ENCODE measurements at regions not wholly inside any gene's neighbourhood (a gene's known extent, or its start where the extent isn't known, plus 50 kb on each side); places are given as distances from the start of the nearest gene placed in this dataset.
A peak's percentile ranks its signal among the peaks of the same experiment; 100 is the strongest.

DNA sequence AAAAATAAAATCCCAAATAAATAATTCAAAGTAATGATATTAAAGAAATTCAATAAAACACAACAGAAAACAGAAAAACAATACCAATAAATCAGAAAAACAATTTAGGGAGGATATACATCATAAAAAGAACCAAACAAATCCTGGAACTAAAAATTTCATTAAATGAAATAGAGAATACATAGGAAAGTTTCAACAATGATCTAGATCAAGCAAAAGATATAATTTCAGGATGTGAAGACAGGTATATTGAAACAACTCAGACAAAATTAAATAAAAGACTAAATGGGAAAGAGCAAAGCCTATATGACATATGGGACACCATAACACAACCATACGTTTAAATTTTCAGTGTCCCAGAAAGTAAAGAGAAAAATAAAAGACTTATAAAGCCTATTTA, 85.1 kb upstream of the GHR start:
- H3K4me1 ChIP-seq: no peaks in the 10 kb centered on the region
- H3K9me3 ChIP-seq: peaks cover 0 to 30% (median 0%) of the 10 kb centered on the region in 3 donors
- no peaks in the 10 kb centered on the region for H3K27me3 ChIP-seq
- H3K36me3 ChIP-seq: no peaks in the 10 kb centered on the region
- no peak overlapping the region for H3K4me3 ChIP-seq
- ATAC-seq: no peak
- H3K27ac ChIP-seq: no peak overlapping the region
- 78 to 92% methylated on average over 1 of the region's 1 CpG for WGBS, 2 donors (ENCODE audit: low coverage in 1 of 2)
- TF ChIP-seq POLR2A (IDR thresholded peaks at IDR 0.05): no peak
- no peak for TF ChIP-seq POLR2AphosphoS5 (IDR thresholded peaks at IDR 0.05)
- TF ChIP-seq EP300 (IDR thresholded peaks at IDR 0.05): no peak
- TF ChIP-seq, protein P1, sequence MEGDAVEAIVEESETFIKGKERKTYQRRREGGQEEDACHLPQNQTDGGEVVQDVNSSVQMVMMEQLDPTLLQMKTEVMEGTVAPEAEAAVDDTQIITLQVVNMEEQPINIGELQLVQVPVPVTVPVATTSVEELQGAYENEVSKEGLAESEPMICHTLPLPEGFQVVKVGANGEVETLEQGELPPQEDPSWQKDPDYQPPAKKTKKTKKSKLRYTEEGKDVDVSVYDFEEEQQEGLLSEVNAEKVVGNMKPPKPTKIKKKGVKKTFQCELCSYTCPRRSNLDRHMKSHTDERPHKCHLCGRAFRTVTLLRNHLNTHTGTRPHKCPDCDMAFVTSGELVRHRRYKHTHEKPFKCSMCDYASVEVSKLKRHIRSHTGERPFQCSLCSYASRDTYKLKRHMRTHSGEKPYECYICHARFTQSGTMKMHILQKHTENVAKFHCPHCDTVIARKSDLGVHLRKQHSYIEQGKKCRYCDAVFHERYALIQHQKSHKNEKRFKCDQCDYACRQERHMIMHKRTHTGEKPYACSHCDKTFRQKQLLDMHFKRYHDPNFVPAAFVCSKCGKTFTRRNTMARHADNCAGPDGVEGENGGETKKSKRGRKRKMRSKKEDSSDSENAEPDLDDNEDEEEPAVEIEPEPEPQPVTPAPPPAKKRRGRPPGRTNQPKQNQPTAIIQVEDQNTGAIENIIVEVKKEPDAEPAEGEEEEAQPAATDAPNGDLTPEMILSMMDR (IDR thresholded peaks at IDR 0.05): no peak

DNA sequence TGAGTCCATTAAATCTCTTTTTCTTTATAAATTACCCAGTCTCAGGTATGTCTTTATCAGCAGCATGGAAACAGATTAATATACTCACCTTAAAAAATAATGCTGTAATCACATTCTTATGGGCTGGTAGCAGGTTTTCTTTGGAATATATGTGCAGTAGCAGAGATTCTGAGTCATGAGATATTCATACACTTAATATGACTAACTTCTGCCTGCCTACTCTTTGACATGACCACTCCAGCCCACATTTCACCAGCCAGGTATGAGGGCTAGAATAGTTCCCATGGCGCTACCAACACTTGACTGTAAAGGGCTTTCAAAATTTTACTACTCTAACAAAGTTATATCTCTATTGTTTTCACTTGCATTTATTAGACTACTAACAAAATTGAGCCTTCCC, 74.1 kb upstream of the GHR start:
- Histone ChIP-seq H3K9me3 (no peaks in the 10 kb centered on the region), H3K36me3 (no peaks in the 10 kb centered on the region), H3K4me1 (no peaks in the 10 kb centered on the region), H3K27ac (no peak overlapping the region), H3K27me3 (no peaks in the 10 kb centered on the region), H3K4me3 (no peak overlapping the region)
- WGBS, 2 donors (ENCODE audit: low coverage in 1 of 2): 40 to 91% methylated on average over 1 of the region's 1 CpG
- TF ChIP-seq EP300 (IDR thresholded peaks at IDR 0.05) (no peak), POLR2AphosphoS5 (IDR thresholded peaks at IDR 0.05) (no peak), POLR2A (IDR thresholded peaks at IDR 0.05) (no peak)
- TF ChIP-seq, protein P1 (IDR thresholded peaks at IDR 0.05): no peak
- no peak for ATAC-seq

DNA sequence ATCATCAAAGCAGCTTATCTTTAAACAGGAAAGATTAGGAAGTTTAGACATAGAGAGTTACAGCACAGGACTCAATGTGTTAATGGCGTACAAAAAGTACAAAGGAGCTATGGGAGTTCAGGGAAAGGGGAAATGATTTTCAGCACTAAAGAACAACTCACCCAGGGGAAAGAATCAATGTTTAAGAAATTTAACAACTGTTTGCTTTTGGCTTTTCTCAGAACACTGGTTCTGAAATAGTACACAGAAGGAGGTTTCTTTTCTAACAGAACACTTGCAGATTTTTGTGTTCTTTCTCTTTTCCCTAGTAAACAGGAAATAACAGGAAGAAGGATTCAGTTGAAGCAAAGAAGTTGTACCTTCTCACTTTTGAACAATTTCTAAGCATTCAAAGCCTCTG, 71.3 kb upstream of the GHR start:
- TF ChIP-seq POLR2A (IDR thresholded peaks at IDR 0.05) (no peak), EP300 (IDR thresholded peaks at IDR 0.05) (no peak), POLR2AphosphoS5 (IDR thresholded peaks at IDR 0.05) (no peak)
- TF ChIP-seq, protein P1 (IDR thresholded peaks at IDR 0.05): no peak
- H3K4me1 ChIP-seq: no peaks in the 10 kb centered on the region
- 57 to 76% methylated on average over 1 of the region's 1 CpG for WGBS, 2 donors (ENCODE audit: low coverage in 1 of 2)
- H3K36me3 ChIP-seq: no peaks in the 10 kb centered on the region
- no peak overlapping the region for H3K27ac ChIP-seq
- no peak overlapping the region for H3K4me3 ChIP-seq
- no peaks in the 10 kb centered on the region for H3K9me3 ChIP-seq
- no peak for ATAC-seq
- H3K27me3 ChIP-seq: no peaks in the 10 kb centered on the region

DNA sequence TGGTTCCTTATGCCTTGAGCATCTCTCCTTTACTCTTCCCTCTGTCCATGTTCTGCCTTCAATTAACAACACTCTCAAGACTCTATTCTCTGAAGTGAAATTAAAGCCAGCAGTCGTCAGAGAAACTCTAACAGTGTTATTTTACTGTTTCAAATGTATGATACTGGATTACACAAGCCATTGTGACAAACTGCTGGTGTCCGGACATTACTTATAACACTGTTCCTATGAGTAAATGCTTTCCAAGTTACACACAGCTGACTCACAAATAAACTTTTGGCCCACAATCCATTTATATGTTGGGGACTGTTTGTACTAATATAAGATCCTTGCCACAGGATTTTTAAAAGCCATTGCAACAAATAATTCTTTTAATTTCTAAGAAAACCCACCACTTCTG, 63.2 kb upstream of the GHR start:
- H3K4me3 ChIP-seq: no peak overlapping the region
- no peak overlapping the region for H3K27ac ChIP-seq
- H3K4me1 ChIP-seq: no peaks in the 10 kb centered on the region
- 16 to 35% methylated on average over 2 of the region's 2 CpGs for WGBS, 2 donors (ENCODE audit: low coverage in 1 of 2)
- TF ChIP-seq POLR2A (IDR thresholded peaks at IDR 0.05): no peak
- TF ChIP-seq, protein P1 (IDR thresholded peaks at IDR 0.05): no peak
- TF ChIP-seq POLR2AphosphoS5 (IDR thresholded peaks at IDR 0.05): peak; percentile 62
- TF ChIP-seq EP300 (IDR thresholded peaks at IDR 0.05): no peak
- H3K36me3 ChIP-seq: no peaks in the 10 kb centered on the region
- no peaks in the 10 kb centered on the region for H3K9me3 ChIP-seq
- ATAC-seq: peak; percentile 68
- no peaks in the 10 kb centered on the region for H3K27me3 ChIP-seq

DNA sequence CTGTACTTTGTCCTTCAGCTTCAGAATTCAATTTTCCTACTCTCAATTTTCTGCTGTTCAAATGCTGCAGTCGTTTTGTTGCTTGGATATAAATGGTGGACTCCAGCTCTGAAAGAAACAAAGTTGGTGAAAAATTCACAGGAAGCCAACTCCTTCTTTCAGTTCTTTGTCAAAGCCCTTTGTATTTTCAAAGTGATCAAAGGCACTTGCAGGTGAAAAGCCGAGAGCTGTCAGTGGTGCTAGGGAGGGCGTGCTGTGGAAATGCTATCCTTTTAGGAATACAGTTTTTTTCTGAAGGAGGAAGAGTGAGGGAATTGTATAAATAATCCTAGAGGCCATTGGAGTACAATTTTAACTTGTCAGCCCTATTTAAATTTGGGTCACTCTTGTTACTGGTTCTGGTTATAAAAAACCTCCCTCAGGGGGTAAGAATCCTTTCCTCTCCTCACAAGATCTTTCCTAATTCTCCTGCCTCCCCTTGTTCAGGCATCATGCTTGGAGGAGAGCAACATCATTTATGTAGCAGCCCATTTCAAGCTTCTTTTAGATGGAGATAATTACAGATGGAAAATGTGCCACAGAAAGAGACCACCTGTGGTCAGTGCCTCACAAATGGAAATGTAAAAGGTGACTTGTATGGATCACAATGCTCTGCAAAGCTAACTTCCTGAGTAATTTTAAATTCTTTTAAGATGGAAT, 62.5 kb upstream of the GHR start:
- H3K27me3 ChIP-seq: no peaks in the 10 kb centered on the region
- TF ChIP-seq, protein P1 (IDR thresholded peaks at IDR 0.05): no peak
- TF ChIP-seq POLR2AphosphoS5 (IDR thresholded peaks at IDR 0.05) (no peak), EP300 (IDR thresholded peaks at IDR 0.05) (no peak), POLR2A (IDR thresholded peaks at IDR 0.05) (no peak)
- H3K4me3 ChIP-seq: no peak overlapping the region
- no peaks in the 10 kb centered on the region for H3K4me1 ChIP-seq
- H3K27ac ChIP-seq: no peak overlapping the region
- no peaks in the 10 kb centered on the region for H3K9me3 ChIP-seq
- no peaks in the 10 kb centered on the region for H3K36me3 ChIP-seq
- ATAC-seq: no peak
- WGBS, 2 donors (ENCODE audit: low coverage in 1 of 2): 13 to 21% methylated on average over 1 to 2 of the region's 3 CpGs
